Transverse colon (tissue), 4 donors: ENCODE measurements at regions not wholly inside any gene's neighbourhood (a gene's known extent, or its start where the extent isn't known, plus 50 kb on each side); places are given as distances from the start of the nearest gene placed in this dataset.

Experiments
- DNase-seq: peaks from one replicate; pipeline ENCODE4 v3.0.0-alpha.2; 2019
- H3K27ac ChIP-seq, 4 donors: fragments of 200-600 bp; sonication (generic); 2 replicates each; pipeline ENCODE4 v1.5.1; 2016 to 2018; ENCODE audit warnings: inconsistent platforms in 4 of 4
- H3K27me3 ChIP-seq: fragments of 200-600 bp; sonication (generic); 2 replicates; pipeline ENCODE4 v1.5.1; 2017; ENCODE audit warnings: inconsistent platforms
- H3K36me3 ChIP-seq, 4 donors: fragments of 200-600 bp; sonication (generic); 2 replicates each; pipeline ENCODE4 v1.5.1; 2017 to 2019; ENCODE audit warnings: inconsistent platforms in 4 of 4
- H3K4me1 ChIP-seq, 4 donors: fragments of 200-600 bp; sonication (generic); 2 replicates each; pipeline ENCODE4 v1.5.1; 2017 to 2020; ENCODE audit warnings: inconsistent platforms in 4 of 4
- H3K4me3 ChIP-seq, 4 donors: fragments of 200-600 bp; sonication (generic); 1 replicate in 1 of 4; 2 replicates in 3 of 4; pipeline versions ENCODE4 v1.5.1 to v1.6.1; 2017 to 2019; ENCODE audit warnings: inconsistent platforms in 4 of 4
- H3K9me3 ChIP-seq, 2 donors: fragments of 200-600 bp; sonication (generic); 2 replicates each; pipeline ENCODE4 v1.5.1; 2017 to 2019; ENCODE audit warnings: inconsistent platforms in 2 of 2
- EP300 ChIP-seq: sonication (generic); formaldehyde crosslinking; IDR thresholded peaks from one replicate; pipeline ENCODE4 v1.6.1; 2017; ENCODE audit warnings: antibody characterized with exemption, low read depth
- POLR2A ChIP-seq: fragments of 450-650 bp; IDR thresholded peaks from one replicate; pipeline ENCODE4 v1.6.1; 2016; ENCODE audit warnings: antibody characterized with exemption, mild to moderate bottlenecking, moderate library complexity
- POLR2AphosphoS5 ChIP-seq, 3 donors: sonication (generic); formaldehyde crosslinking; IDR thresholded peaks; one replicate each; pipeline ENCODE4 v1.6.1; 2016; ENCODE audit warnings: antibody characterized with exemption in 3 of 3
- WGBS, 2 donors: methylation state at CpG; one replicate each; pipeline ENCODE4 v1.1.5; 2018; ENCODE audit warnings: low coverage in 1 of 2; 5-methylcytosine and 5-hydroxymethylcytosine counted together
- in situ Hi-C, 4 donors: fragments of 200-750 bp; cut with MboI; loops; one replicate each; pipeline versions ENCODE4 v1.15.0 to v1.15.1; 2017; ENCODE audit warnings: low sequenced_read_pairs in 3 of 4, low pct_ligation_motif_present in 1 of 4, low pct_unique_long_range_greater_than_20kb in 1 of 4
- intact Hi-C: fragments of 100-400 bp; cut with DNase I; formaldehyde crosslinking; loops from one replicate; pipeline ENCODE4 v1.15.1; 2023; ENCODE audit warnings: low total_unique reads
- TF ChIP-seq, protein P1 (sequence below), 5 experiments: fragments of 200-600 bp in 3 of 5; fragments of 450-650 bp in 2 of 5; sonication (generic) in 3 of 5; IDR thresholded peaks; 1 replicate in 2 of 5; 2 replicates in 3 of 5; pipeline ENCODE4 v1.5.1; 2016 to 2017; ENCODE audit warnings: antibody characterized with exemption in 5 of 5, inconsistent platforms in 3 of 5, mild to moderate bottlenecking in 2 of 5, moderate library complexity in 1 of 5

DNA sequence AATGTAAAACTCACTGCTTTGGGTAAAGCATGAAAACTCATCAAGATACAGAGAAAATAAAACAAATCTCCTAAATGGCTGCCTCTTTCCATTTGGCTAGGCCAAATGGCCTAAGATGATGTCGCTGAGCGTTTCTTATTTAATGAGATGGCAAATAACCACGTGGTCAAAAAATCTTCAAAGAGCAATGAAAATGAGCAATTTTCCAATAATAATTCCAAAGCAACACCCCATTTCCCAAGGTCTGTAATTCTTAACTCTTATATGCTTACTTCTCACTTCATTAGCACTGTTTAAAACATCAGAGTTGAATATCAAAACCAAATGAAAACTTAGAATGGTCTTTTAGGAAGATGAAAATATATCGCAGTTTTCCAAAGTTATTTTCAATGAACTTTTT lies 222.3 kb upstream of the MID1 start:
- H3K36me3 ChIP-seq = no peaks in the 10 kb centered on the region
- H3K27ac ChIP-seq = no peak overlapping the region
- no peaks in the 10 kb centered on the region for H3K4me1 ChIP-seq
- in situ Hi-C loops = no loop called here
- H3K4me3 ChIP-seq = no peak overlapping the region
- intact Hi-C loops = no loop called here
- TF ChIP-seq POLR2A (no peak), POLR2AphosphoS5 (IDR thresholded peaks at IDR 0.05) (no peak), EP300 (no peak)
- TF ChIP-seq, protein P1, sequence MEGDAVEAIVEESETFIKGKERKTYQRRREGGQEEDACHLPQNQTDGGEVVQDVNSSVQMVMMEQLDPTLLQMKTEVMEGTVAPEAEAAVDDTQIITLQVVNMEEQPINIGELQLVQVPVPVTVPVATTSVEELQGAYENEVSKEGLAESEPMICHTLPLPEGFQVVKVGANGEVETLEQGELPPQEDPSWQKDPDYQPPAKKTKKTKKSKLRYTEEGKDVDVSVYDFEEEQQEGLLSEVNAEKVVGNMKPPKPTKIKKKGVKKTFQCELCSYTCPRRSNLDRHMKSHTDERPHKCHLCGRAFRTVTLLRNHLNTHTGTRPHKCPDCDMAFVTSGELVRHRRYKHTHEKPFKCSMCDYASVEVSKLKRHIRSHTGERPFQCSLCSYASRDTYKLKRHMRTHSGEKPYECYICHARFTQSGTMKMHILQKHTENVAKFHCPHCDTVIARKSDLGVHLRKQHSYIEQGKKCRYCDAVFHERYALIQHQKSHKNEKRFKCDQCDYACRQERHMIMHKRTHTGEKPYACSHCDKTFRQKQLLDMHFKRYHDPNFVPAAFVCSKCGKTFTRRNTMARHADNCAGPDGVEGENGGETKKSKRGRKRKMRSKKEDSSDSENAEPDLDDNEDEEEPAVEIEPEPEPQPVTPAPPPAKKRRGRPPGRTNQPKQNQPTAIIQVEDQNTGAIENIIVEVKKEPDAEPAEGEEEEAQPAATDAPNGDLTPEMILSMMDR (IDR thresholded peaks at IDR 0.05) = no peak
- no peak for DNase-seq
- H3K9me3 ChIP-seq = no peaks in the 10 kb centered on the region
- 75 to 76% methylated on average over 4 of the region's 4 CpGs for WGBS, 2 donors
- no peaks in the 10 kb centered on the region for H3K27me3 ChIP-seq

DNA sequence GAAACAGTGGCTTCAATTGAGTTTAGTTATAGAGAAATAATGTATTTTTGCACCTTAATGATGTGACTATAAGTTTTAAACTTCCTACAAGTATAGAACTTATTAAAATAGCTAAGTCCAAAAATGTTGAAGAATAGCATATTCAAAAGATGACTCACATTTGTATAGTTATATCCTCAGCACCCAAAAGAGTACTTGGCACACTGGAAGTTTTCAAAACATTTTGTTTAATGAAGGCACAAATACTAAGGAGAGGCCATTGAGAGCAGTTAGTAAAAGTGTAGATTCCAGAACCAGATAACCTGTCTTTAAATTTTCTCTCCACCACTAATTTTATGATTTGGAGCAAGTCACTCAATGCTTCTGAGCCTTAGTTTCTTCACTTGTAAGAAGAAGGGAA lies 226.9 kb upstream of the MID1 start:
- Histone ChIP-seq H3K4me1 (no peaks in the 10 kb centered on the region), H3K36me3 (no peaks in the 10 kb centered on the region), H3K27me3 (no peaks in the 10 kb centered on the region), H3K4me3 (no peak overlapping the region), H3K27ac (no peak overlapping the region), H3K9me3 (no peaks in the 10 kb centered on the region)
- DNase-seq = no peak
- in situ Hi-C loops (no loop called here), intact Hi-C loops (no loop called here)
- TF ChIP-seq EP300 (no peak), POLR2A (no peak), POLR2AphosphoS5 (IDR thresholded peaks at IDR 0.05) (no peak)
- TF ChIP-seq, protein P1 (IDR thresholded peaks at IDR 0.05) = no peak

DNA sequence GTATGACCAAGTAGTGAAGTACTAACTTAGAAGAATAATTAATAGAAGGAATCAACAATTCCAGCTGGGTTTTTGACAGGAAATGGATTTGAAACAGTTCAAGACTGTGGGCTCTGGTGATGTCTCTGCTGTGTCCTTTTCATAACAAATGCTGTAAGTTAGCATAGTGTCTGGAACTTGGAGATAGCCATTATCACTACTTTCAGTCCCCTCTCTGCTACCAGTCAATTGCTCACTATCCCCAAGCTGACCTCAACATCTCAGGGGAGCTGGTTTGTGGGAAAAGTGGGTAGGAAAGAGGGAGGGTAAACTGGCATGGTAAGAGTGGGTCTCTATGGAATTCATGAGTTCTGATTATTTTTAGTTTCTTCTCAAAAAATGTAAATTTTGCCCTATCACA lies 231.4 kb upstream of the MID1 start:
- intact Hi-C loops (no loop called here), in situ Hi-C loops (no loop called here)
- H3K4me3 ChIP-seq = no peak overlapping the region
- TF ChIP-seq POLR2AphosphoS5 (IDR thresholded peaks at IDR 0.05) (no peak), EP300 (no peak), POLR2A (no peak)
- TF ChIP-seq, protein P1 (IDR thresholded peaks at IDR 0.05) = no peak
- no peak for DNase-seq
- no peaks in the 10 kb centered on the region for H3K36me3 ChIP-seq
- no peaks in the 10 kb centered on the region for H3K9me3 ChIP-seq
- H3K4me1 ChIP-seq = no peaks in the 10 kb centered on the region
- no peak overlapping the region for H3K27ac ChIP-seq
- no peaks in the 10 kb centered on the region for H3K27me3 ChIP-seq

DNA sequence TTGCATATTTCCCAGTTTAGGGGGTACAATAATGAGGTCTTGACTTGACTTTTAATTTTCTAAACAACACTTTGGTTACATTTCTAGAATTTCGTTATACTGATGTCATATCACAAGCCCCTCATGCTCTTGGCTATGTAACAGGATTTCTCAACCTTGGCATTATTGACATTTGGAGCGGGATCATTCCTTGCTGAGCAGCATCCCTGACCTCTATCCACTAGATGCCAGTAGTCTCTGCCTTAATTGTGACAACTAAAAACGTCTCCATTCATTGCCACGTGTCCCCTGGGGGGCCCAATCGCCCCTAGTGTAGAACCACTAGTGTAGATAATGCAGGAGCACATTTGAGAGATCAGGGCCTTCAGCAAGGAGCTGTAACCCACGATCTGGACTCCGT lies 234.2 kb upstream of the MID1 start:
- TF ChIP-seq POLR2AphosphoS5 (IDR thresholded peaks at IDR 0.05) (no peak), EP300 (no peak)
- in situ Hi-C loops = no loop called here

DNA sequence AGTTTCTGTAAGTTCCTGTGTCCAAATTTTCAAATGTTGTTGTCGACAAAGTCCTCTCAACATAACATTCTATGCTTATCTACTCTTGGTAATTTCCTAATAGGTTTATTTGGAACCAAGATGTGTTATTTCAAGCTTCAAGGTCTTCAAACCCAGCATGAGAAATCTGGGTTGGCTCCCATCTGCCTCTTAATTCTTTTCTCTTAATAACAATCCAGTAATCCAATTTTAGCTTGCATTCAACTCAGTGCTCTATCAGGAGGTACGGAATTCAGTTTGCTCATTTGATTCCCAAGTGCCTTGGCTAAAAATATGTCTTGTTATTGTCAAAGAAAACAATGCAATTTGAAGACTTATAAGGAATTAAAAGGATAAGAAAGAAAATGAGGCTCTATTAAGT lies 235.5 kb upstream of the MID1 start:
- TF ChIP-seq POLR2AphosphoS5 (IDR thresholded peaks at IDR 0.05) (no peak), POLR2A (no peak), EP300 (no peak)
- TF ChIP-seq, protein P1 (IDR thresholded peaks at IDR 0.05) = no peak
- Histone ChIP-seq H3K9me3 (no peaks in the 10 kb centered on the region), H3K4me3 (no peak overlapping the region), H3K27ac (no peak overlapping the region), H3K27me3 (no peaks in the 10 kb centered on the region), H3K36me3 (no peaks in the 10 kb centered on the region), H3K4me1 (no peaks in the 10 kb centered on the region)
- WGBS, 2 donors = 71 to 73% methylated on average over 1 to 2 of the region's 2 CpGs
- intact Hi-C loops = no loop called here
- no peak for DNase-seq
- in situ Hi-C loops = no loop called here

More for the DNA sequence above, 234.2 kb upstream of the MID1 start:
- Histone ChIP-seq H3K4me1 (no peaks in the 10 kb centered on the region), H3K9me3 (no peaks in the 10 kb centered on the region), H3K27me3 (no peaks in the 10 kb centered on the region), H3K36me3 (no peaks in the 10 kb centered on the region), H3K4me3 (no peak overlapping the region), H3K27ac (no peak overlapping the region)
- intact Hi-C loops = no loop called here
- WGBS, 2 donors = 60% methylated on average over 7 of the region's 7 CpGs; no CpG with 5 or more reads in 1 of the 2 donors
- no peak for DNase-seq
